SIG-M5 treated with dmso at 0.1 percent for 504 hours (cell line): ENCODE measurements at regions not wholly inside any gene's neighbourhood (a gene's known extent, or its start where the extent isn't known, plus 50 kb on each side); places are given as distances from the start of the nearest gene placed in this dataset.
"Not testable (repeated sequence)": the region's sequence is repeated elsewhere in the genome, so short reads cannot be mapped to it uniquely, and the experiment has no call there.

Experiments used
- DNase-seq: peaks from one replicate; lab custom pipeline; 2025; ENCODE audit not compliant: unreplicated experiment; lab: John Stamatoyannopoulos, UW

DNA sequence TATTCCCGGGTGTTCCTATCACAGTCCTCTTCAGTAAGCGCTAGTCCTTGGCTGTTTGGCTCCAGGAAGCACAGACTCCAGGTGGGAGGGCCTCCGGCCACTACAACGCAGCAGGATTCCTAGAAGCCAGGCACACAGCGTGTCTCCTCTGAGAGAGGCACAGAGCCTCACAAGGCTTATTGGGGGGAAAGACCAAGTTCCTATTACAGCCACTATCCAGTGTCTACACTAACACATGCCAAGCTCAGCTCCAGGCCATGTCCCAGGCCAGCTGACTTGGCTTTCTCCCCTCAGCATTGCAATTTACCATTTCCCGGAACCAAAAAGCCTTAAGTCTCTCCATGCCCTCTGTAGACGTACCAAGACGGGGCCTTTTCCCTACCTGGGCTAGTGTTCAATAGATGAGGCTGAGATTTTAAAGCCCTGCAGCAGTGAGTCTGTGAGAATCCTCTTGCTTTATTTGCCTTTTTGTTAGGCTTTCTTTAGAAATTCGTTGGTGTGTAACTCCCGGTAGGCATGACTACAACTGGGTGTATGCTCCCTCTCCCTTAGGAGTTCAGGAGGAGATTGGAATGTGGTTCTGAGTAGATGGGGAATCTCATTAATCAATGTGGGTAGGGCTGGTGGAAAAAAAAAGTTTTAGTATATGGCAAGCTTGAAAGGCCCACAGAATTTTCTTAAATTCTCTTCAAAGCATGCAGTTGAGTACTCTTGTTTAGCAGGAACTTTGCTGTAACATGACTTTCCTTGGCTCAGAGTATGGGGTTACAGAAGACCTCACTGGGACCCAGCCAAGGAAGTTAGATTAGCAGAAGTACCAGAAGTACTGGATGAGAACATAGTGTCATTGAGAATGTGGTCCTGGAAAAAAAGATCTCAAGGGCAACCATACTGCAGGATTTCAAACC, 84.3 kb upstream of the SLC1A3 start:
- DNase-seq: no peak

DNA sequence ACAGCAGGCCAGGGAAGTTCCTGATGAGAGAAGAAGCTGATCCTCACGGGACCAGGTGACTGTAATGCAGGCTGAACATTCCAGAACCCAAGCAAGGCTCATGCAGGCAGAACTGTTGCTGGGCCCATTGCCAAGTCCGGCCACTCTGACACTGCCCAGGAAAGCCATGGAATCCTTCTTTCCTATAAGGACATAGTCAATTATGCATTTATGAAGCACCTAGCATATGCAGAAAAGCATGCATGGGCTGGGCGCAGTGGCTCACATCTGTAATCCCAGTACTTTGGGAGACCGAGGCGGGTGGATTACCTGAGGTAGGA, 83.7 kb upstream of the SLC1A3 start:
- DNase-seq: no peak

- DNase-seq: no peak
These were observed 83.0 kb upstream of the SLC1A3 start for GRCh38 chr5:36523450-36523849.

DNA sequence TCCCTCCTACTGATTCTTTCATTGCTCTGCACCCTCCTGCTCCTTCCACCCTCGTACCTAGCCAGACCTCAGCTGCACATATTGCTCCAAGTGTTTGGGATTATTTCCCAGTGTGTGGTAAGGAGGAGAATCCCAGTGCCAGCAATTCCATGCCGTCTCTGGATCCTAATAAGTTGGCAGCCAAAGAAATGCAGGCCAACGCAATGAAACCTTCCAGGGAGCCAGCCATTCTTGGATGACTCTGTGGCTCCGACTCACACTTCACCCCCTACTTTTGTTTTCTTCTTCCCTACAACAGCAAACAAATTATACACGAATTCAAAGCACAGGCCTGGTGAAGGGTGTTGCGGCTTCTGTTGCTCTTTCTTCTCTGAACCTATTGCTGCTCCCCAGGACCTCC, 82.5 kb upstream of the SLC1A3 start:
- no peak for DNase-seq

DNA sequence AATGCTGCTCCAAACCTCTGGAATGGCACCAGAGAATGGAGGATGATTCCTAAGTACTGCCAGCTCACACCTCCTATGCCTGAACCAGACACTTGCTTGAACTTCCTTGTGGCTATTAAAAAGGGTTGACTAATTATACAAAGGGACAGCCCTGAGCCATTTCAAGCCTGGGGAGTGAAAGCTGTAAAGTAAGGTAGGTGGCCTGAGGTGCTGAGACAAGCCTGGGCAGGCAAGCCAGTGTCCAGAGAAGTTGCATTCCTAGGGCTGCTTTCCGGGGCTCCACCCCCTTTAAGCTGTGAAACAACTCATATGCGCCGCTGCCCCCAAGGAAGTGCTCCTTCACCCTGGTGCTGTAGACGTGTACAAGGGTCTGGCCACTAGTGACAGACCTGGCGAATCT, 79.9 kb upstream of the SLC1A3 start:
- no peak for DNase-seq

DNA sequence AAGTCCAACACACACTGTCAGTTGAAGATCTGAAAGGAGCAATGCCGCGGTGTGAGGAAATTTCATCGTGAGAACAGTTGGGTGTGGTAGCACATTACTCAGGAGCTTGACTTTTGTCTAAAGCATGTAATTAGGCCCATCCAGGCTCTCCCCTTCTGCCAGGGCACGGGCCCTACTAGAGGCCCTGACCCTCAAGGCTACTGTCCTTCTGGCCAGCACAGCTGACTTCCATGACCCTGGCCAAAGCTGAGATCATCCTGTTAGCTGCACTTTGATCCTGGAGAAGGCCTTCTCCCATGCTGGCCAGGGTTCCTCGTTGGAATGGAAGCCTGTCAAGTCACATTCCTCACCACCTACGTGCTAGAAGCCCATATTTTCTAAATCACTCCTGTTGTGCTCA, 77.8 kb upstream of the SLC1A3 start:
- DNase-seq: no peak

DNA sequence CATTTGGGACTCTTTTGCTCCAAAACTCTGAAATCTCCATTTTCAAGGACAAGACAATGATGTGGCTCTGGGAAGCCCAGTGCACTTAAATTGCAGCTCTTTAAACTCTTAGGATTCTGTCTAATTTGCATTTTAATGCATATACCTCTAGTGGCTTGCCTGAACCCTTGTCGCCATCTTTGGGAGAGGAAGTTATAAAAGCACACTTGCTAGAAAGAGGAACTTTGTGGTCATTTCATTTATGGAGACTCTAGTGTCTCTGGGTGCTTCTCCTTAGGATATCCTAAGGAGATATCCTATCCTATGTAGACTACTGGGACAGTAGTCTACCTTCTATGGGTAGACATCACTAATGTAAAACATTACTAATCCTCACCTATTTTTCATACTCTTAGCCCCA, 77.3 kb upstream of the SLC1A3 start:
- peak; percentile 78 for DNase-seq

GRCh38 chr5:36530215-36530614, 76.2 kb upstream of the SLC1A3 start:
- no peak for DNase-seq

DNA sequence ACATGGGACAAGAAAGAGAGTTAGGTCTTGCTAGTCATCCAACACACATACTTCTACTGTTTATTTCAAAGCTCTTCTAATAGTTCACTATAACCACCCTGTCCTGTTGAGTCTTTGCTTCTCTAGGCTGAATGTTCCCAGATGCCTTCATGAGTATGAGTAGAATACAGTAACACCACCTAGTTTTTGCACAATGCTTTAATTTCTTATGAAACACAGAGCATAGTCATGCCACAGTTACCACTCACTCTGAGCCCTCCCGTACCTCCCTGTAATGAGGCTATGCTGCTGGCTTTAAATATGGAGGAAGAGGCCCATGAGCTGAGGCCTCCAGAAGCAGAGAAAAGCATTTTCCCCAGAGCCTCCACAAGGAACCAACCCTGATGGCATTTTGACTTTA, 75.0 kb upstream of the SLC1A3 start:
- peak; percentile 37 for DNase-seq

DNA sequence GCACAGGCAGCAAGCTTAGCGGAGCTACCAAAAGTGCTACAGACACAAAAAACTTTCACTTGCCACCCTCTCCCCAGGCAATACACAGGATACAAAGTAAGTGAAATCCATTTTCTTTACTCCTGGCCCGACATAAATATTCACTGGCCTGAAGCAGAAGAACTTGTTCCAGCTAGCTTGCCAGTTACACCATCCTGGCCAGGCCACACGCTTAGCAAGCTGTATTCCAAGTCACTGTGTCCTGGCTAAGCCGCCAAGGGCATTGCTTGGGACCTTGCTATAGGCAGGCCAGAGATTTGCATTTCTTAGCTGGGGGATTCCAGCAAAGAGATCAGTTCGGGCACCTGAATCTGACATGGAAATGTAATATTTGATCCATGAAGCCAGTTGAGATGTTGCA, 71.0 kb upstream of the SLC1A3 start:
- no peak for DNase-seq

GRCh38 chr5:36535859-36536615, 70.4 kb upstream of the SLC1A3 start:
- peak; percentile 6 for DNase-seq

- no peak for DNase-seq
These were observed 69.8 kb upstream of the SLC1A3 start for GRCh38 chr5:36536616-36537005.

GRCh38 chr5:36537724-36538123, 68.7 kb upstream of the SLC1A3 start:
- DNase-seq: no peak

DNA sequence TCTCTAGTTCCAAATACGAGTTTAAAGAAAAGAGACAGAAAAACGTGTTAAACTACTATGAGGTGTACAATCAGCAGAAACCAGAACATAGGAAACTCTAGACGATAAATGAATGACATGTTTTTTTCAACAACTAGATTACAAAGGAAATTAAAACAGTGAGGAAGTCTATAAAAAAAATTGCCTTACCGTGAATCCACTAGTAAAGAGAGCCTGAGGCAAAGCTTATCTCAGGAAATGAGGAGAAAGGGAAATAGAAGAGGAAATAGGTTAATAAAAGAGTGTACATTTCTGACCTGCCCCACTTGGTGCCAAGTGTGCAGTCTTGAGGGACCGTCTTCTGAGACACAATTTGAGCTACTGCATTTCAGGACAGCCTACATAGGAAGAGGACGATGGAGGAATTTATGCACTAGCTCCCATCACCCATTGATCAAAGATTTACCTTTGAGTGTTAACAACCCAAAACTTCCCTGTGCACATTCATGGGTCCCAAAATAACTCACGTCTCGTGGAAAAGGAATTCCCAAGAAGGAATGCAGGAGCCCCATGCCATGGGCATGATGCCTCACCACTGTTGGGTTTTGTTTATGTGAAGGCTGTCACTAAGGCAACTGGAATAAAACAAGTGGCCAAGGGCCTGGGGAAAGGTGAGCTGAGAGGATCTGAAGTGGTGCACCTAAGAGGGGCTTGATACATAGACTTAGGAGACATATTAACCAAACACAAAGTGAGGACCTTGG, 53.6 kb upstream of the SLC1A3 start:
- DNase-seq: no peak

DNA sequence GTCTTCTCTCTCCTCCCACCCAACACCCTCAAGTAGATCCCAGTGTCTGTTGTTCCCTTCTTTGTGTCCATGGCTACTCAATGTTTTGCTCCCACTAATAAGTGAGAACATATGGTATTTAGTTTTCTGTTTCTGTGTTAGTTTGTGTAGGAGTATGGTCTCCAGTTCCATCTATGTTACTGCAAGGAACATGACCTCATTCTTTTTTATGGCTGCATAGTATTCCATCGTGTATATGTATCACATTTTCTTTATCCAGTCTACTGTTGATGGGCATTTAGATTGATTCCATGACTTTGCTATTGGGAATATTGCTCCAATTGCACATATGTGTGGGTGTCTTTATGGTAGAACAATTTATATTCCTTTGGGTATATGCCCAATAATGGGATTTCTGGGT, 51.4 kb upstream of the SLC1A3 start:
- not testable (repeated sequence) for DNase-seq
